Neuronal stem cell (in vitro differentiated cells): ENCODE measurements at regions not wholly inside any gene's neighbourhood (a gene's known extent, or its start where the extent isn't known, plus 50 kb on each side); places are given as distances from the start of the nearest gene placed in this dataset.
"Not testable (repeated sequence)": the region's sequence is repeated elsewhere in the genome, so short reads cannot be mapped to it uniquely, and the experiment has no call there.

ENCODE experiments used
- DNase-seq: peaks from one replicate; pipeline ENCODE4 v3.0.0-alpha.2; 2013; ENCODE audit warnings: low spot score
- H2AFZ ChIP-seq: one replicate; pipeline ENCODE4 v1.6.1; 2013; ENCODE audit warnings: mild to moderate bottlenecking, low read length, inconsistent platforms
- H2AK5ac ChIP-seq: 2 replicates; pipeline ENCODE4 v1.6.1; 2013; ENCODE audit warnings: low read depth, mild to moderate bottlenecking, inconsistent platforms, low read length, moderate library complexity, mixed read lengths
- H2BK120ac ChIP-seq: 2 replicates; pipeline ENCODE4 v1.6.1; 2013; ENCODE audit warnings: low read depth, mild to moderate bottlenecking, inconsistent platforms, low read length, moderate library complexity, mixed read lengths
- H2BK12ac ChIP-seq: one replicate; pipeline ENCODE4 v1.6.1; 2013; ENCODE audit warnings: low read length, inconsistent platforms
- H2BK15ac ChIP-seq: 2 replicates; pipeline ENCODE4 v1.6.1; 2013; ENCODE audit warnings: mild to moderate bottlenecking, low read length, inconsistent platforms, mixed read lengths
- H2BK5ac ChIP-seq: one replicate; pipeline ENCODE4 v1.6.1; 2013; ENCODE audit warnings: inconsistent platforms, mild to moderate bottlenecking, low read length, moderate library complexity
- H3K14ac ChIP-seq: one replicate; pipeline ENCODE4 v1.6.1; 2013; ENCODE audit warnings: low read length, inconsistent platforms
- H3K18ac ChIP-seq: 2 replicates; pipeline ENCODE4 v1.6.1; 2013; ENCODE audit warnings: low read length, inconsistent platforms
- H3K23ac ChIP-seq: 2 replicates; pipeline ENCODE4 v1.6.1; 2013; ENCODE audit warnings: low read depth, mild to moderate bottlenecking, mixed read lengths, low read length, inconsistent platforms; ENCODE audit not compliant: poor library complexity
- H3K27ac ChIP-seq: replicated peaks from 3 replicates; pipeline ENCODE4 v1.5.1; 2013; ENCODE audit warnings: low read length, inconsistent platforms
- H3K27me3 ChIP-seq, 3 experiments: 2 replicates each; pipeline ENCODE4 v1.6.1; 2013; ENCODE audit warnings: low read length in 3 of 3, mild to moderate bottlenecking in 2 of 3, inconsistent platforms in 1 of 3, low read depth in 1 of 3, mixed read lengths in 1 of 3, moderate library complexity in 1 of 3; ENCODE audit not compliant: control insufficient read depth in 3 of 3, insufficient read depth in 3 of 3
- H3K36me3 ChIP-seq, 2 donors: replicated peaks in 1 of 2; 2 replicates each; pipeline ENCODE4 v1.6.1; 2013; ENCODE audit warnings: low read length in 2 of 2; ENCODE audit not compliant: control insufficient read depth in 2 of 2, insufficient read depth in 2 of 2
- H3K4ac ChIP-seq: 2 replicates; pipeline ENCODE4 v1.6.1; 2013; ENCODE audit warnings: inconsistent platforms, mild to moderate bottlenecking, low read length, moderate library complexity
- H3K4me1 ChIP-seq, 2 donors: 1 replicate in 1 of 2; 2 replicates in 1 of 2; pipeline ENCODE4 v1.6.1; 2013; ENCODE audit warnings: low read length in 2 of 2, low read depth in 1 of 2; ENCODE audit not compliant: control insufficient read depth in 2 of 2, insufficient read depth in 1 of 2
- H3K4me2 ChIP-seq: one replicate; pipeline ENCODE4 v1.6.1; 2013; ENCODE audit warnings: mild to moderate bottlenecking, low read length, inconsistent platforms; ENCODE audit not compliant: insufficient read depth, poor library complexity, severe bottlenecking
- H3K4me3 ChIP-seq, 2 donors: 2 replicates each; pipeline ENCODE4 v1.5.1; 2013; ENCODE audit warnings: low read length in 2 of 2, mild to moderate bottlenecking in 2 of 2, inconsistent platforms in 1 of 2, moderate library complexity in 1 of 2
- H3K79me1 ChIP-seq: one replicate; pipeline ENCODE4 v1.6.1; 2013; ENCODE audit warnings: low read depth, mild to moderate bottlenecking, inconsistent platforms, low read length, moderate library complexity
- H3K9ac ChIP-seq: one replicate; pipeline ENCODE4 v1.6.1; 2013; ENCODE audit warnings: mild to moderate bottlenecking, low read depth, low read length, inconsistent platforms; ENCODE audit not compliant: poor library complexity
- H3K9me3 ChIP-seq, 2 donors: replicated peaks in 1 of 2; 2 replicates each; pipeline versions ENCODE3 to v1.6.1; 2013; ENCODE audit warnings: low read length in 2 of 2, mild to moderate bottlenecking in 2 of 2, inconsistent platforms in 1 of 2, low read depth in 1 of 2, mixed read lengths in 1 of 2, moderate library complexity in 1 of 2; ENCODE audit not compliant: control insufficient read depth in 2 of 2, insufficient read depth in 1 of 2
- H4K8ac ChIP-seq: one replicate; pipeline ENCODE4 v1.6.1; 2013; ENCODE audit warnings: low read depth, mild to moderate bottlenecking, inconsistent platforms, low read length, moderate library complexity
- H4K91ac ChIP-seq: one replicate; pipeline ENCODE4 v1.6.1; 2013; ENCODE audit warnings: low read length, low read depth, mild to moderate bottlenecking, inconsistent platforms; ENCODE audit not compliant: poor library complexity
- WGBS, 2 donors: extraction: QIAGEN DNeasy Blood & Tissue Kit; methylation state at CpG; one replicate each; pipeline ENCODE4 v1.1.7; 2013; ENCODE audit warnings: missing lambda C conversion rate in 2 of 2, mixed read lengths in 1 of 2; ENCODE audit not compliant: insufficient read length in 2 of 2, insufficient replicate concordance in 1 of 2; ENCODE audit errors: extremely low coverage in 2 of 2; 5-methylcytosine and 5-hydroxymethylcytosine counted together

DNA sequence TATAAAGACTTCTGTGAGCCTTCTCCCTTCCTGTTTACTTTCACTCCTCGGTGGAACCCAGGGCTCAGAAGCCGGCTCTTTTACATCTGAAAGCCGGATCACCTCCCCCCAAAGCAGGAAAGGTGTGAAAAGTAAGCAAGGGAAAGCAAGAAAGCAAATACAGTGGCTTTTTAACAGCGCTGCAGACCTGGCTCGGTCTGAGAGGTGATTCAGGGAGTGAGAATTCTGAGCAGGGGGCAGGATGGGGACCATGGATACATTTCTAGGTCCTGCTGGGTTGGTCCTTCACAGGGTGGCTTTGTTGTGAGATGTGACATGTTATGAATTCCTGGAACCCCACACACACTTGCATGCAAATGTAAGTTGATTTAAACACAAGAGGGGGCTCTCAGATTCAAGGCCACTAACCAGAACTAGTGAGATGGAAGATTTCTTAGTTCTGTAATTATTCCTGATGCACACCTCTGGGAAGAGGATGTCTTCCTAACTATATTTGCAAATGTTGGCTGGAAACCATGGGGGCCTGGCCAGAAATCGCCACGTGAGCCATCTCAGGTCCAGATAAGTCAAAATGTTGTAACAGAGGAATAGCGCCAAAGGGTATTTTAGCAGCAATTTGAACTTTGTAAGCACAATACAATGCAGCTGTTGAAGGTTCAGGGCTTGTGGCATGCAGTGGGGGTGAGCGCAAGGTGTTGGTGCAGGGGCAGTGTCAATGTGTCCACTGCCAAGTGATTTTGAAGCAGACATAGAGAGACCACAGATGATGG, 670.1 kb upstream of the LCORL start:
- no peak overlapping the region for H3K4me3 ChIP-seq
- H3K36me3 ChIP-seq = no peaks in the 10 kb centered on the region
- no peak overlapping the region for H4K91ac ChIP-seq
- H3K27me3 ChIP-seq = no peaks in the 10 kb centered on the region
- H4K8ac ChIP-seq = no peak overlapping the region
- no peak overlapping the region for H2BK12ac ChIP-seq
- H3K14ac ChIP-seq = no peak overlapping the region
- H3K4ac ChIP-seq = no peak overlapping the region
- H2BK15ac ChIP-seq = no peak overlapping the region
- H2BK120ac ChIP-seq = no peak overlapping the region
- peaks cover 2 to 11% of the 10 kb centered on the region in 2 donors for H3K4me1 ChIP-seq
- no peak overlapping the region for H3K9ac ChIP-seq
- H2BK5ac ChIP-seq = no peak overlapping the region
- no peak overlapping the region for H3K4me2 ChIP-seq
- no CpG with 5 or more reads among the region's 9 CpGs for WGBS, 2 donors
- no peak for DNase-seq
- no peak overlapping the region for H3K18ac ChIP-seq
- H2AFZ ChIP-seq = peak overlapping the region; percentile 82
- H3K23ac ChIP-seq = no peak overlapping the region
- no peak overlapping the region for H2AK5ac ChIP-seq
- no peaks in the 10 kb centered on the region for H3K9me3 ChIP-seq
- H3K79me1 ChIP-seq = no peaks in the 10 kb centered on the region
- H3K27ac ChIP-seq = no peak overlapping the region

DNA sequence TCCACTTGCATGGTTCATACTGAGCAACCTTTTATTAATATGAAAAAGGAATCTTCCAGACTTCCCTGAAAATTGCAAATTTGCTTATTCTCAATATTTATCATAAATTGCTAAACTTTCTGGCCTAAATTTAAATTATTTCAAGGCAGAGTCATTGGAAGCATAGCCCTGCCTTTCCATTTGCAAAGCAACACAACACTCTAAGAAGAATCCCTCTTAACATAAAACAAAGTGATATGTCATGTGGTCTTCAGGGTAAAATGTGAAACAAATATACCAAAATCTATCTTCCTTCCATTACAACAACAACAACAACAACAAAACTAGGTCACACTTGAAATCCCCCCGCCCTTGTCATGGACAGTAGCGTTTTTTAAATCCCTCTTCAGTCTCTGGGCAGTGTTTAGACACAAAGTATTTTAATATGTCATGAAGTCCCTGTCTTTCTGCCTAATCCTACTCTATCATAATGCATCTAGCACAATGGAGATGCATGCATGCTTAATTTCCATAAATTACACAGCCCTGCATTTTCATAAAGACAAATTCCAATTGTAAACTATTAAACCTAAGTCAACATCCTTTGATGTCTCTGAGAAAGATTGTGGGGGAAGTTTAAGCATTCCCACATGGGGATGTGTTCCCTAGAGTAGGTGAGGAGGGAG, 668.9 kb upstream of the LCORL start:
- Histone ChIP-seq H3K4me3 (no peak overlapping the region), H3K27ac (no peak overlapping the region), H4K91ac (no peak overlapping the region), H3K4ac (no peak overlapping the region), H2BK12ac (no peak overlapping the region), H2BK15ac (no peak overlapping the region), H3K23ac (no peak overlapping the region), H2AK5ac (no peak overlapping the region), H3K14ac (no peak overlapping the region), H3K18ac (no peak overlapping the region), H3K9me3 (no peaks in the 10 kb centered on the region), H3K27me3 (no peaks in the 10 kb centered on the region), H2BK5ac (no peak overlapping the region), H3K9ac (no peak overlapping the region), H2AFZ (peak overlapping the region; percentile 82), H3K4me2 (no peak overlapping the region), H2BK120ac (no peak overlapping the region), H3K4me1 (peaks cover 2 to 11% of the 10 kb centered on the region in 2 donors), H3K79me1 (no peaks in the 10 kb centered on the region), H4K8ac (no peak overlapping the region), H3K36me3 (no peaks in the 10 kb centered on the region)
- DNase-seq = no peak
- WGBS, 2 donors = no CpG with 5 or more reads among the region's 2 CpGs

DNA sequence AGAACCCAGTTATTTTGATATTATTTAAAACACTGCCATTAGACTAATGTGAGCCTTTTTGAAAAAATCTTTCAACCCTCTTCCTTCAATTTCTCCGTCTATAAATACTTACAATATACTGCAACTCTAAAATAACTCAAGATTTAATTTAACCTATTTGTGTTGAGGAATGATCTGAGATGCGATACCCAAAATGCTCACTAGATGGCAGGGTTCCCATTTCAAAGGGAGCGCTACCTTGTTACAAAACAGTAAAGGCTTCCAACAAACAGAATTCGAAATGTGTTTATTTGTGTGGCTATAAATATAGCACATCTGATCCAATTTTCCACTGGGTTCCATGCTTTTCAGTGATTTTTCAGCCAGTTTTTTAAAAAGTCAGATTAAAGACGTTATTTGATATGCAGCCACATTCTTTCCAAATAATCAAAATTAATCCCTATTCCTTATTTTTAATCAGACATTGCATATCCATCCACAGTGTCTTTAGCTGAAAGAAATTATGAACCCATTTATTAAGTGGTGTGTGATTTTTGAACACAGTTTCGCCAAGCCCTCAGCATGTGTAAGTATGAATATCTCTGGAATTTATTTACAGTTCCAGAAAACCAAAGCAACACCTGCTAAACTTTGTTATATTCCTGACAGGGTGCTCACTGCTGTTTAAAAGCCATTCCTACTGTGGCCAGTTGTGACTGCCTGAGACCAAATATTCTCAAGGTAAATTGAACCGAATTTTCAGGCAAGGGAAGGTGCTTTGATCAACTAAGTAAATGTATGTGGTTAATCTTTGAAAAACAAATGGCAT, 668.0 kb upstream of the LCORL start:
- H2BK5ac ChIP-seq = no peak overlapping the region

DNA sequence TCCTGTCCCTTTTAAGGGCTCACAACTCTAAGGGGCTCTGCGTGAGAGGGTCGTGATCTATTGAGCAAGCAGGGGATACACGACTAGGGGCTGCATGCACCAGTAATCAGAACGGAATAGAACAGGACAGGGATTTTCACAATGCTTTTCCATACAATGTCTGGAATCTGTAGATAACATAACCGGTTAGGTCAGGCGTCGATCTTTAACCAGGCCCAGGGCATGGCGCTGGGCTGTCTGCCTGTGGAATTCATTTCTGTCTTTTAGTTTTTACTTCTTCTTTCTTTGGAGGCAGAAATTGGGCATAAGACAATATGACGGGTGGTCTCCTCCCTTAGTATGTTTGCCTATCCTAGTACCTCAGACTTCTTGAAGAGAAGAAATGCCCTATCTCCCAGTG, 666.8 kb upstream of the LCORL start:
- not testable (repeated sequence) for H3K4me3 ChIP-seq, H2BK12ac ChIP-seq, H3K14ac ChIP-seq, H2BK5ac ChIP-seq, H3K23ac ChIP-seq, H2BK15ac ChIP-seq, H3K18ac ChIP-seq, H3K36me3 ChIP-seq, H3K79me1 ChIP-seq, H4K91ac ChIP-seq, H3K9ac ChIP-seq, H2AFZ ChIP-seq, H3K4ac ChIP-seq, H2AK5ac ChIP-seq, H4K8ac ChIP-seq, H2BK120ac ChIP-seq, H3K27me3 ChIP-seq, DNase-seq, H3K4me2 ChIP-seq, H3K27ac ChIP-seq, H3K9me3 ChIP-seq
- no CpG with 5 or more reads among the region's 9 CpGs for WGBS, 2 donors
- H3K4me1 ChIP-seq = peaks cover 2 to 11% of the 10 kb centered on the region in 2 donors

More for the DNA sequence above, 668.0 kb upstream of the LCORL start:
- no peak overlapping the region for H2BK120ac ChIP-seq
- H2BK15ac ChIP-seq = no peak overlapping the region
- H2BK12ac ChIP-seq = no peak overlapping the region
- H3K4me1 ChIP-seq = peaks cover 2 to 11% of the 10 kb centered on the region in 2 donors
- no peak overlapping the region for H4K8ac ChIP-seq
- no peak overlapping the region for H3K4me2 ChIP-seq
- no peak overlapping the region for H4K91ac ChIP-seq
- no peak overlapping the region for H3K9ac ChIP-seq
- H3K9me3 ChIP-seq = no peaks in the 10 kb centered on the region
- H3K36me3 ChIP-seq = no peaks in the 10 kb centered on the region
- H3K14ac ChIP-seq = no peak overlapping the region
- H3K18ac ChIP-seq = no peak overlapping the region
- peak; percentile 67 for DNase-seq
- no peaks in the 10 kb centered on the region for H3K27me3 ChIP-seq
- no peaks in the 10 kb centered on the region for H3K79me1 ChIP-seq
- WGBS, 2 donors = no CpG with 5 or more reads among the region's 7 CpGs
- no peak overlapping the region for H2AFZ ChIP-seq
- no peak overlapping the region for H3K23ac ChIP-seq
- H2AK5ac ChIP-seq = no peak overlapping the region
- no peak overlapping the region for H3K27ac ChIP-seq
- no peak overlapping the region for H3K4me3 ChIP-seq
- H3K4ac ChIP-seq = no peak overlapping the region
